CD4-positive, alpha-beta T cell (primary cell): ENCODE measurements at regions not wholly inside any gene's neighbourhood (a gene's known extent, or its start where the extent isn't known, plus 50 kb on each side); places are given as distances from the start of the nearest gene placed in this dataset.

Experiments used
- ATAC-seq: fragments of 200-7000 bp; cut with Tn5 transposase; one replicate; pipeline ENCODE4 v1.10.0; 2022; ENCODE audit warnings: mild to moderate bottlenecking; ENCODE audit not compliant: poor library complexity
- CTCF ChIA-PET: fragments of 350-600 bp; sonication (Branson Sonifier 250); formaldehyde crosslinking; loops from one replicate; lab custom pipeline; 2021; ENCODE audit warnings: antibody characterized with exemption, inconsistent platforms; lab: Charles Lee
- POLR2A ChIA-PET: fragments of 350-600 bp; sonication (Branson Sonifier 250); formaldehyde crosslinking; loops from one replicate; lab custom pipeline; 2021; ENCODE audit warnings: antibody characterized with exemption, inconsistent platforms; lab: Charles Lee
- DNase-seq, 14 experiments: peaks; one replicate each; pipeline ENCODE4 v3.0.0-alpha.2; 2013 to 2020; ENCODE audit warnings: mixed read lengths in 2 of 14
- H3K27ac ChIP-seq, 2 donors: one replicate each; pipeline versions ENCODE4 v1.5.1 to v1.7.0; 2013; ENCODE audit warnings: low read length in 2 of 2, low read depth in 1 of 2, mild to moderate bottlenecking in 1 of 2
- H3K27me3 ChIP-seq, 2 experiments: 1 replicate in 1 of 2; 2 replicates in 1 of 2; pipeline versions ENCODE4 v1.6.1 to v1.7.0; 2013; ENCODE audit warnings: low read length in 2 of 2, control low read depth in 1 of 2, mild to moderate bottlenecking in 1 of 2, moderate library complexity in 1 of 2; ENCODE audit not compliant: insufficient read depth in 2 of 2, control insufficient read depth in 1 of 2
- H3K36me3 ChIP-seq: one replicate; pipeline ENCODE4 v1.6.1; 2013; ENCODE audit warnings: low read length, control low read depth; ENCODE audit not compliant: insufficient read depth
- H3K4me1 ChIP-seq: one replicate; pipeline ENCODE4 v1.6.1; 2013; ENCODE audit warnings: low read length, control low read depth; ENCODE audit not compliant: insufficient read depth
- H3K4me3 ChIP-seq: one replicate; pipeline ENCODE4 v1.5.1; 2013; ENCODE audit warnings: mild to moderate bottlenecking, low read length, moderate library complexity
- H3K9me3 ChIP-seq, 2 experiments: 1 replicate in 1 of 2; 2 replicates in 1 of 2; pipeline versions ENCODE4 v1.6.1 to v1.7.0; 2013; ENCODE audit warnings: low read length in 2 of 2, mild to moderate bottlenecking in 2 of 2, control low read depth in 1 of 2, moderate library complexity in 1 of 2; ENCODE audit not compliant: control insufficient read depth in 1 of 2, insufficient read depth in 1 of 2
- H3K27ac Mint-ChIP-seq: one replicate; pipeline ENCODE4 v1.8.0; 2020; ENCODE audit warnings: mixed read lengths
- H3K27me3 Mint-ChIP-seq: one replicate; pipeline ENCODE4 v1.8.0; 2021; ENCODE audit warnings: mixed read lengths
- H3K36me3 Mint-ChIP-seq: one replicate; pipeline ENCODE4 v1.8.0; 2021; ENCODE audit warnings: low read depth, mixed read lengths
- H3K4me1 Mint-ChIP-seq: one replicate; pipeline ENCODE4 v1.8.0; 2021; ENCODE audit warnings: low read depth, mixed read lengths
- H3K4me3 Mint-ChIP-seq: one replicate; pipeline ENCODE4 v1.8.0; 2020; ENCODE audit warnings: mild to moderate bottlenecking, mixed read lengths
- H3K9me3 Mint-ChIP-seq: one replicate; pipeline ENCODE4 v1.8.0; 2020; ENCODE audit warnings: mixed read lengths
- CTCF ChIP-seq: fragments of 200-600 bp; IDR thresholded peaks from one replicate; pipeline ENCODE4 v1.8.0; 2022; ENCODE audit warnings: antibody characterized with exemption, mild to moderate bottlenecking
- intact Hi-C, 2 experiments: fragments of 100-400 bp; cut with DNase I in 1 of 2; cut with micrococcal nuclease in 1 of 2; formaldehyde crosslinking; loops; one replicate each; pipeline versions ENCODE4 v1.15.1 to v1.9.0; 2023 to 2025; cut with DNase I, micrococcal nuclease

GRCh38 chr16:88285514-88285822 lies 97.3 kb upstream of the ZNF469 start:
- no peak for ATAC-seq
- POLR2A ChIA-PET, result no interaction called here
- intact Hi-C loops, result no loop called here
- CTCF ChIA-PET, result no interaction called here
- Mint-ChIP-seq H3K4me1 (no peaks in the 10 kb centered on the region), H3K27ac (no peak overlapping the region), H3K9me3 (no peaks in the 10 kb centered on the region), H3K36me3 (no peaks in the 10 kb centered on the region), H3K27me3 (no peaks in the 10 kb centered on the region), H3K4me3 (no peak overlapping the region)
- no peaks in the 10 kb centered on the region for H3K36me3 ChIP-seq
- no peak for TF ChIP-seq CTCF
- no peak overlapping the region for H3K4me3 ChIP-seq
- no peak for DNase-seq
- no peaks in the 10 kb centered on the region for H3K4me1 ChIP-seq
- no peaks in the 10 kb centered on the region for H3K27me3 ChIP-seq
- peaks cover 26 to 46% of the 10 kb centered on the region in 2 experiments for H3K9me3 ChIP-seq
- H3K27ac ChIP-seq, result no peak overlapping the region

GRCh38 chr16:88286301-88286923 lies 96.3 kb upstream of the ZNF469 start:
- no peak for TF ChIP-seq CTCF
- Mint-ChIP-seq H3K9me3 (no peaks in the 10 kb centered on the region), H3K27me3 (no peaks in the 10 kb centered on the region), H3K27ac (no peak overlapping the region), H3K4me1 (no peaks in the 10 kb centered on the region), H3K36me3 (no peaks in the 10 kb centered on the region), H3K4me3 (no peak overlapping the region)
- Histone ChIP-seq H3K4me1 (no peaks in the 10 kb centered on the region), H3K36me3 (no peaks in the 10 kb centered on the region), H3K9me3 (peaks cover 26 to 53% of the 10 kb centered on the region in 2 experiments), H3K27me3 (no peaks in the 10 kb centered on the region), H3K27ac (no peak overlapping the region), H3K4me3 (no peak overlapping the region)
- ChIA-PET POLR2A (no interaction called here), CTCF (no interaction called here)
- DNase-seq, result no peak
- ATAC-seq, result no peak
- intact Hi-C loops, result no loop called here

GRCh38 chr16:88287219-88287618 lies 95.5 kb upstream of the ZNF469 start:
- no peaks in the 10 kb centered on the region for H3K9me3 Mint-ChIP-seq

More at GRCh38 chr16:88287219-88287618, 95.5 kb upstream of the ZNF469 start:
- Mint-ChIP-seq H3K27me3 (no peaks in the 10 kb centered on the region), H3K4me1 (no peaks in the 10 kb centered on the region), H3K36me3 (no peaks in the 10 kb centered on the region), H3K4me3 (no peak overlapping the region), H3K27ac (no peak overlapping the region)
- H3K27me3 ChIP-seq, result peaks cover 0 to 5% of the 10 kb centered on the region in 2 experiments
- H3K4me1 ChIP-seq, result no peaks in the 10 kb centered on the region
- no peak for TF ChIP-seq CTCF
- ATAC-seq (no peak), DNase-seq (no peak)
- CTCF ChIA-PET, result no interaction called here
- H3K4me3 ChIP-seq, result no peak overlapping the region
- intact Hi-C loops, result no loop called here
- peaks cover 26 to 61% of the 10 kb centered on the region in 2 experiments for H3K9me3 ChIP-seq
- POLR2A ChIA-PET, result no interaction called here
- H3K27ac ChIP-seq, result no peak overlapping the region
- no peaks in the 10 kb centered on the region for H3K36me3 ChIP-seq
